GM23248 (cell line): ENCODE measurements at regions not wholly inside any gene's neighbourhood (a gene's known extent, or its start where the extent isn't known, plus 50 kb on each side); places are given as distances from the start of the nearest gene placed in this dataset.

ENCODE experiments used
- EZH2 ChIP-seq: fragments of 200-600 bp; sonication (generic); IDR thresholded peaks from 2 replicates; pipeline ENCODE4 v1.6.1; 2018; ENCODE audit warnings: antibody characterized with exemption, mild to moderate bottlenecking; ENCODE audit not compliant: insufficient read depth, poor library complexity, severe bottlenecking
- EZH2phosphoT487 ChIP-seq: fragments of 200-600 bp; sonication (generic); IDR thresholded peaks from 2 replicates; pipeline ENCODE4 v1.6.1; 2018; ENCODE audit warnings: antibody characterized with exemption, moderate library complexity, mild to moderate bottlenecking, low read depth; ENCODE audit not compliant: insufficient read depth

- no peak for TF ChIP-seq EZH2
- no peak for TF ChIP-seq EZH2phosphoT487
Observed at GRCh38 chr20:56723331-56723730, 94.2 kb downstream of the TFAP2C start.
